Neural cell (in vitro differentiated cells): ENCODE measurements at regions not wholly inside any gene's neighbourhood (a gene's known extent, or its start where the extent isn't known, plus 50 kb on each side); places are given as distances from the start of the nearest gene placed in this dataset.

Source experiments
- H2AFZ ChIP-seq: fragments of 200-600, 300-800 bp; sonication (generic), shearing (Covaris generic); 2 replicates; pipeline ENCODE4 v1.6.0; 2014; ENCODE audit warnings: low read depth, mild to moderate bottlenecking, antibody characterized with exemption, low read length, moderate library complexity
- H3F3A ChIP-seq: fragments of 200-600 bp; shearing (Covaris generic); 2 replicates; pipeline ENCODE4 v1.6.1; 2016; ENCODE audit warnings: mild to moderate bottlenecking, moderate library complexity, mixed read lengths, antibody characterized with exemption, low read length; ENCODE audit not compliant: insufficient read depth, poor library complexity, severe bottlenecking
- H3K27ac ChIP-seq: fragments of 200-600, 300-800 bp; sonication (generic), shearing (Covaris generic); 2 replicates; pipeline ENCODE4 v1.5.1; 2014; ENCODE audit warnings: mild to moderate bottlenecking, low read length, moderate library complexity
- H3K27me3 ChIP-seq: fragments of 300-800, 200-600 bp; sonication (generic), shearing (Covaris generic); 2 replicates; pipeline ENCODE4 v1.6.0; 2014; ENCODE audit warnings: mild to moderate bottlenecking, low read depth, low read length, moderate library complexity; ENCODE audit not compliant: insufficient read depth
- H3K36me3 ChIP-seq: fragments of 300-800, 200-600 bp; sonication (generic), shearing (Covaris generic); 2 replicates; pipeline ENCODE4 v1.5.1; 2014; ENCODE audit warnings: mild to moderate bottlenecking, antibody characterized with exemption, low read length, moderate library complexity; ENCODE audit not compliant: insufficient read depth
- H3K4me2 ChIP-seq: fragments of 300-800, 200-600 bp; sonication (generic), shearing (Covaris generic); 2 replicates; pipeline ENCODE4 v1.6.0; 2014; ENCODE audit warnings: mild to moderate bottlenecking, low read length
- H3K4me3 ChIP-seq: fragments of 300-800, 200-600 bp; sonication (generic), shearing (Covaris generic); 2 replicates; pipeline ENCODE4 v1.5.1; 2014; ENCODE audit warnings: mild to moderate bottlenecking, low read length, moderate library complexity
- H3K79me2 ChIP-seq: fragments of 200-600 bp; shearing (Covaris generic); replicated peaks from 2 replicates; pipeline ENCODE4 v1.6.0; 2014; ENCODE audit warnings: mild to moderate bottlenecking, low read length, moderate library complexity; ENCODE audit not compliant: insufficient read depth
- H3K9ac ChIP-seq: fragments of 300-800, 200-600 bp; sonication (generic), shearing (Covaris generic); 2 replicates; pipeline ENCODE4 v1.6.1; 2016; ENCODE audit warnings: mild to moderate bottlenecking, low read length, mixed read lengths
- H3K9me2 ChIP-seq: fragments of 200-600 bp; shearing (Covaris generic); 2 replicates; pipeline ENCODE4 v1.6.1; 2016; ENCODE audit warnings: mild to moderate bottlenecking, low read length, mixed read lengths; ENCODE audit not compliant: insufficient read depth
- H3K9me3 ChIP-seq: fragments of 200-600, 300-800 bp; sonication (generic), shearing (Covaris generic); 2 replicates; pipeline ENCODE4 v1.6.1; 2016; ENCODE audit warnings: mild to moderate bottlenecking, mixed run types, low read length, moderate library complexity, mixed read lengths
- H4K20me1 ChIP-seq: fragments of 200-600 bp; shearing (Covaris generic); 2 replicates; pipeline ENCODE4 v1.6.1; 2016; ENCODE audit warnings: mild to moderate bottlenecking, mixed run types; ENCODE audit not compliant: insufficient read depth
- CTCF ChIP-seq: fragments of 450-650 bp; IDR thresholded peaks from 2 replicates; pipeline ENCODE4 v1.5.1; 2014; ENCODE audit warnings: antibody characterized with exemption, mild to moderate bottlenecking, moderate library complexity; ENCODE audit not compliant: poor library complexity, severe bottlenecking
- EP300 ChIP-seq: fragments of 450-650 bp; conservative IDR thresholded peaks from 2 replicates; pipeline ENCODE4 v1.6.1; 2014; ENCODE audit warnings: antibody characterized with exemption, mild to moderate bottlenecking, moderate library complexity; ENCODE audit not compliant: poor library complexity, severe bottlenecking
- EZH2 ChIP-seq: fragments of 200-600, 300-800 bp; shearing (Covaris generic), sonication (generic); IDR thresholded peaks from 2 replicates; pipeline ENCODE4 v1.6.1; 2014; ENCODE audit warnings: antibody characterized with exemption, low read length, borderline replicate concordance, mild to moderate bottlenecking; ENCODE audit not compliant: insufficient read depth, poor library complexity, severe bottlenecking
- MXI1 ChIP-seq: fragments of 450-650 bp; conservative IDR thresholded peaks from 2 replicates; pipeline ENCODE4 v1.6.1; 2014; ENCODE audit warnings: antibody characterized with exemption, mild to moderate bottlenecking; ENCODE audit not compliant: poor library complexity, severe bottlenecking
- POLR2AphosphoS5 ChIP-seq: IDR thresholded peaks from 2 replicates; pipeline ENCODE4 v1.6.1; 2012
- RAD21 ChIP-seq: fragments of 450-650 bp; conservative IDR thresholded peaks from 2 replicates; pipeline ENCODE4 v1.6.1; 2014; ENCODE audit warnings: antibody characterized with exemption, mild to moderate bottlenecking, moderate library complexity
- SMC3 ChIP-seq: fragments of 450-650 bp; conservative IDR thresholded peaks from 2 replicates; pipeline ENCODE4 v1.6.1; 2014; ENCODE audit warnings: antibody characterized with exemption, mild to moderate bottlenecking, moderate library complexity; ENCODE audit not compliant: poor library complexity
- TAF1 ChIP-seq: IDR thresholded peaks from 2 replicates; pipeline ENCODE4 v1.6.1; 2012; ENCODE audit warnings: low read depth
- TF ChIP-seq, protein P1 (sequence below): IDR thresholded peaks from 2 replicates; pipeline ENCODE4 v1.6.1; 2012; ENCODE audit warnings: borderline replicate concordance

DNA sequence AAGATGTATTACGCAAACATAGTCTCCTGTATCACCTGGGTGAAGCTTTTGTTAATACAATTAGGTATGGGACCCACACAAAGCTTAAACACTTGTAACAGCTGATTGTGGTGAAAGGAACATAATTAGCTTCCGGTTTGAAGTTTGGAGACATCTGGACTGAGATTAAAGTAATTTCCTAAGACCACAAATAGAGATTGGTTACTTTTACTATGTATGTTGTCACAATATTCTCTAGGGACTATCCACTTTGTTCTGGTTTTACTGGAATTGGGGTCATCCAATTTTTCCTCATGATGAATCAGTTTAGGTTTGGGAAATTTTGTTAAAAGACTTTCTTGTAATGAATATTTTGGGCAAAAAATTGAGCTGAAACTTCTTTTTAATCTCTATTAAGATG is 71.8 kb upstream of the SAMSN1 start:
- no peaks in the 10 kb centered on the region for H3K9me2 ChIP-seq
- H2AFZ ChIP-seq: no peak overlapping the region
- no peaks in the 10 kb centered on the region for H3K9me3 ChIP-seq
- H4K20me1 ChIP-seq: no peaks in the 10 kb centered on the region
- H3K27ac ChIP-seq: no peak overlapping the region
- no peak overlapping the region for H3K4me2 ChIP-seq
- H3K9ac ChIP-seq: no peak overlapping the region
- no peak overlapping the region for H3K4me3 ChIP-seq
- H3K27me3 ChIP-seq: no peaks in the 10 kb centered on the region
- no peak for TF ChIP-seq RAD21
- no peak for TF ChIP-seq EP300
- H3K79me2 ChIP-seq: no peaks in the 10 kb centered on the region
- H3F3A ChIP-seq: no peaks in the 10 kb centered on the region
- H3K36me3 ChIP-seq: no peaks in the 10 kb centered on the region

DNA sequence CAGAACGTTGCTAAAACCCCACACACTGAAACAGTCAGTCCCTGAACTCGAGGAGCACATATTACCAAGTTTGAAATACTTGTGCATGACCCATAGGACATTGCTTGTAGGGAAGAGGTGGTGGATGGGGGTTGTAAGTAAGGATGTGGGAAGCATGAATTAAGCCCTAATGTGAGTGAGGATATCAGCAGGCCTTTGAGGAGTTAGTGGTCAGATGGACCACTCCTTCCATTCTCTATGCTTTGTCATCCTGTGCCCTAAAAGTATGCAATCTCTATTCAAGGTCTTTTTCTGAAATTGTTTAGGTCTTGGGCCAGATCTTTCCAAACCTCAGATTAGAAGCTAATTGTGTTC is 70.9 kb upstream of the SAMSN1 start:
- Histone ChIP-seq H3F3A (no peaks in the 10 kb centered on the region), H3K9ac (no peak overlapping the region), H3K9me3 (no peaks in the 10 kb centered on the region), H3K4me2 (no peak overlapping the region), H3K27ac (no peak overlapping the region), H3K79me2 (no peaks in the 10 kb centered on the region), H3K4me3 (no peak overlapping the region), H2AFZ (no peak overlapping the region), H3K36me3 (no peaks in the 10 kb centered on the region), H3K9me2 (no peaks in the 10 kb centered on the region), H4K20me1 (no peaks in the 10 kb centered on the region), H3K27me3 (no peaks in the 10 kb centered on the region)
- no peak for TF ChIP-seq MXI1
- TF ChIP-seq SMC3: no peak
- TF ChIP-seq RAD21: no peak
- TF ChIP-seq POLR2AphosphoS5: no peak

- Histone ChIP-seq H3K4me2 (no peak overlapping the region), H3F3A (no peaks in the 10 kb centered on the region)
These were observed 70.4 kb upstream of the SAMSN1 start for GRCh38 chr21:14616380-14617039.

More at GRCh38 chr21:14616380-14617039, 70.4 kb upstream of the SAMSN1 start:
- H3K9ac ChIP-seq: no peak overlapping the region
- H2AFZ ChIP-seq: no peak overlapping the region
- TF ChIP-seq EZH2 (no peak), TAF1 (no peak), SMC3 (no peak), POLR2AphosphoS5 (no peak), CTCF (no peak), EP300 (no peak), RAD21 (no peak), MXI1 (no peak)
- TF ChIP-seq, protein P1, sequence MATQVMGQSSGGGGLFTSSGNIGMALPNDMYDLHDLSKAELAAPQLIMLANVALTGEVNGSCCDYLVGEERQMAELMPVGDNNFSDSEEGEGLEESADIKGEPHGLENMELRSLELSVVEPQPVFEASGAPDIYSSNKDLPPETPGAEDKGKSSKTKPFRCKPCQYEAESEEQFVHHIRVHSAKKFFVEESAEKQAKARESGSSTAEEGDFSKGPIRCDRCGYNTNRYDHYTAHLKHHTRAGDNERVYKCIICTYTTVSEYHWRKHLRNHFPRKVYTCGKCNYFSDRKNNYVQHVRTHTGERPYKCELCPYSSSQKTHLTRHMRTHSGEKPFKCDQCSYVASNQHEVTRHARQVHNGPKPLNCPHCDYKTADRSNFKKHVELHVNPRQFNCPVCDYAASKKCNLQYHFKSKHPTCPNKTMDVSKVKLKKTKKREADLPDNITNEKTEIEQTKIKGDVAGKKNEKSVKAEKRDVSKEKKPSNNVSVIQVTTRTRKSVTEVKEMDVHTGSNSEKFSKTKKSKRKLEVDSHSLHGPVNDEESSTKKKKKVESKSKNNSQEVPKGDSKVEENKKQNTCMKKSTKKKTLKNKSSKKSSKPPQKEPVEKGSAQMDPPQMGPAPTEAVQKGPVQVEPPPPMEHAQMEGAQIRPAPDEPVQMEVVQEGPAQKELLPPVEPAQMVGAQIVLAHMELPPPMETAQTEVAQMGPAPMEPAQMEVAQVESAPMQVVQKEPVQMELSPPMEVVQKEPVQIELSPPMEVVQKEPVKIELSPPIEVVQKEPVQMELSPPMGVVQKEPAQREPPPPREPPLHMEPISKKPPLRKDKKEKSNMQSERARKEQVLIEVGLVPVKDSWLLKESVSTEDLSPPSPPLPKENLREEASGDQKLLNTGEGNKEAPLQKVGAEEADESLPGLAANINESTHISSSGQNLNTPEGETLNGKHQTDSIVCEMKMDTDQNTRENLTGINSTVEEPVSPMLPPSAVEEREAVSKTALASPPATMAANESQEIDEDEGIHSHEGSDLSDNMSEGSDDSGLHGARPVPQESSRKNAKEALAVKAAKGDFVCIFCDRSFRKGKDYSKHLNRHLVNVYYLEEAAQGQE: no peak
- H3K9me2 ChIP-seq: no peaks in the 10 kb centered on the region
- H3K27ac ChIP-seq: no peak overlapping the region
- H3K9me3 ChIP-seq: no peaks in the 10 kb centered on the region
- H3K4me3 ChIP-seq: no peak overlapping the region
- H3K79me2 ChIP-seq: no peaks in the 10 kb centered on the region
- no peaks in the 10 kb centered on the region for H3K36me3 ChIP-seq
- no peaks in the 10 kb centered on the region for H4K20me1 ChIP-seq
- no peaks in the 10 kb centered on the region for H3K27me3 ChIP-seq
